ENCODE measurements at regions not wholly inside any gene's neighbourhood (a gene's known extent, or its start where the extent isn't known, plus 50 kb on each side); places are given as distances from the start of the nearest gene placed in this dataset.

- TF ChIP-seq CTCF (IDR thresholded peaks at IDR 0.05; ENCODE audit: insufficient read depth, low read depth, low read length) (no peak), EZH2 (IDR thresholded peaks at IDR 0.05; ENCODE audit: insufficient read depth, low read length) (no peak)
Observed at GRCh38 chr18:56521263-56521662, 117.1 kb downstream of the TXNL1 start.
